ENCODE measurements at regions not wholly inside any gene's neighbourhood (a gene's known extent, or its start where the extent isn't known, plus 50 kb on each side); places are given as distances from the start of the nearest gene placed in this dataset.

DNA sequence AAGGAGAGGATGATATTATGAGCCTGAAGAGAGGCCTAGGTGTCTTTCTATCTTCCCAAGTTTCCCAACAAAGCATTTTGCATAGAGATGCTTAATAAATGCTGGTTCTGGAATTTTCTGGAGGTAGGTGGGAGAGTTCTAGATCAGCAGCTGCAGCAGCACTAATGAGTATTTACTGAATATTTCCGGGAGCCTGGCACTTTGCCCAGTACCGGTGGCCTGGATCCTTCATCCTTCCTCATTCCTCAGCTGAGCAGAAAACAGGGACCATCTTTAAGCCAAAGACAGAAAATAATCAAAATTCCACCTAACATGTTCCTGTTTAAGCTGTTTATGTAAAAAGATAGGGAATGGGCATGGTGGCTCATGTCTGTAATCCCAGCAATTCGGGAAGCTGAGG is 813.2 kb upstream of the AUTS2 start:
- Histone ChIP-seq H3K14ac (ENCODE audit: insufficient read length) (no peak overlapping the region), H4K91ac (replicated peaks; ENCODE audit: insufficient read length, low read length) (no peak overlapping the region), H3K4me2 (ENCODE audit: insufficient read depth in 1 of 2, low read depth in 2 of 2, low read length in 2 of 2) (no peak overlapping the region), H4K20me1 (replicated peaks in 1 of 2; ENCODE audit: control insufficient read depth in 1 of 2, insufficient read depth in 2 of 2, low read length in 2 of 2) (no peaks in the 10 kb centered on the region), H3K23ac (ENCODE audit: insufficient read length) (no peak overlapping the region), H3K4me1 (replicated peaks in 1 of 4; ENCODE audit: control insufficient read depth in 3 of 4, insufficient read depth in 4 of 4, low read length in 3 of 4) (peaks cover 0 to 2% (median 0%) of the 10 kb centered on the region in 4 experiments; a peak in 3 of 7 replicates), H4K5ac (ENCODE audit: insufficient read length, low read depth, low read length) (no peak overlapping the region), H2BK5ac (ENCODE audit: low read depth, low read length) (no peak overlapping the region), H3K9ac (replicated peaks in 1 of 4; ENCODE audit: extremely low read depth in 1 of 4, low read depth in 3 of 4, low read length in 3 of 4) (no peak overlapping the region), H3K79me1 (ENCODE audit: low read depth, low read length) (no peaks in the 10 kb centered on the region), H3K4ac (replicated peaks; ENCODE audit: insufficient read length, low read depth, low read length) (no peak overlapping the region), H3K27ac (ENCODE audit: low read depth, low read length) (no peak overlapping the region), H2BK20ac (ENCODE audit: low read length) (no peak overlapping the region), H3K9me3 (ENCODE audit: insufficient read depth in 2 of 2, low read depth in 1 of 2, low read length in 1 of 2) (no peaks in the 10 kb centered on the region), H3K4me3 (ENCODE audit: extremely low read depth in 1 of 4, insufficient read depth in 2 of 4, low read depth in 3 of 4, low read length in 4 of 4) (no peak overlapping the region), H2BK120ac (replicated peaks; ENCODE audit: low read depth, low read length) (no peak overlapping the region), H3K23me2 (ENCODE audit: low read depth, low read length) (no peaks in the 10 kb centered on the region), H2BK12ac (ENCODE audit: low read depth, low read length) (no peak overlapping the region), H4K8ac (ENCODE audit: extremely low read depth, insufficient read depth, low read length) (no peak overlapping the region), H2BK15ac (ENCODE audit: low read length) (no peak overlapping the region), H2AFZ (ENCODE audit: low read length) (no peak overlapping the region), H2AK5ac (ENCODE audit: low read depth, low read length) (no peak overlapping the region), H3K27me3 (replicated peaks in 1 of 4; ENCODE audit: control insufficient read depth in 3 of 4, extremely low read depth in 1 of 4, insufficient read depth in 3 of 4, low read length in 3 of 4) (no peaks in the 10 kb centered on the region), H3K36me3 (ENCODE audit: control insufficient read depth in 2 of 4, insufficient read depth in 4 of 4, low read length in 3 of 4) (no peaks in the 10 kb centered on the region), H3K79me2 (ENCODE audit: control insufficient read depth in 1 of 2, insufficient read depth in 2 of 2, low read length in 2 of 2) (no peaks in the 10 kb centered on the region), H3K18ac (ENCODE audit: extremely low read depth, low read length) (no peak overlapping the region), H3K56ac (replicated peaks; ENCODE audit: insufficient read length, low read depth, low read length) (no peak overlapping the region)
- CTCF ChIA-PET (ENCODE audit: partially characterized antibody), result no interaction called here
- POLR2A ChIA-PET (ENCODE audit: partially characterized antibody), result no interaction called here
- 97% methylated on average over 3 of the region's 3 CpGs; no CpG with 5 or more reads in 1 of the 2 experiments for WGBS, 2 experiments (ENCODE audit: extremely low coverage in 1 of 2, insufficient coverage in 1 of 2, insufficient read length in 1 of 2, insufficient replicate concordance in 2 of 2, low coverage in 1 of 2, low lambda C conversion rate in 2 of 2, missing lambda C conversion rate in 1 of 2)
- FAIRE-seq, result no peak
- DNase-seq (ENCODE audit: low read depth in 1 of 2, low spot score in 2 of 2), result no peak
- TF ChIP-seq RFX5 (IDR thresholded peaks at IDR 0.05; ENCODE audit: borderline replicate concordance, low read depth, low read length) (no peak), RBBP5 (IDR thresholded peaks at IDR 0.05; ENCODE audit: borderline replicate concordance, low read depth, low read length) (no peak), BRCA1 (IDR thresholded peaks at IDR 0.05; ENCODE audit: low read depth, low read length) (no peak), BACH1 (IDR thresholded peaks at IDR 0.05; ENCODE audit: low read length) (no peak), KDM5A (IDR thresholded peaks at IDR 0.05; ENCODE audit: low read length) (no peak), YY1 (IDR thresholded peaks at IDR 0.05; ENCODE audit: low read depth, low read length) (no peak), CEBPB (IDR thresholded peaks at IDR 0.05; ENCODE audit: low read depth, low read length) (no peak), NRF1 (IDR thresholded peaks at IDR 0.05; ENCODE audit: low read depth, low read length) (no peak), BCL11A (IDR thresholded peaks at IDR 0.05; ENCODE audit: low read depth in 2 of 2, low read length in 2 of 2) (no peak), TEAD4 (IDR thresholded peaks at IDR 0.05; ENCODE audit: low read depth, low read length) (no peak), JUN (IDR thresholded peaks at IDR 0.05; ENCODE audit: low read depth, low read length) (no peak), RNF2 (IDR thresholded peaks at IDR 0.05; ENCODE audit: borderline replicate concordance, low read depth, low read length, missing control alignments, poor library complexity, severe bottlenecking) (no peak), CTBP2 (IDR thresholded peaks at IDR 0.05; ENCODE audit: borderline replicate concordance, insufficient read depth, insufficient read length, low read length) (no peak), POLR2AphosphoS5 (IDR thresholded peaks at IDR 0.05; ENCODE audit: low read depth, low read length) (no peak)
- TF ChIP-seq, protein P1, sequence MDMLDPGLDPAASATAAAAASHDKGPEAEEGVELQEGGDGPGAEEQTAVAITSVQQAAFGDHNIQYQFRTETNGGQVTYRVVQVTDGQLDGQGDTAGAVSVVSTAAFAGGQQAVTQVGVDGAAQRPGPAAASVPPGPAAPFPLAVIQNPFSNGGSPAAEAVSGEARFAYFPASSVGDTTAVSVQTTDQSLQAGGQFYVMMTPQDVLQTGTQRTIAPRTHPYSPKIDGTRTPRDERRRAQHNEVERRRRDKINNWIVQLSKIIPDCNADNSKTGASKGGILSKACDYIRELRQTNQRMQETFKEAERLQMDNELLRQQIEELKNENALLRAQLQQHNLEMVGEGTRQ (IDR thresholded peaks at IDR 0.05; ENCODE audit: low read length), result no peak

Data from H1 (cell line).